ENCODE measurements at regions not wholly inside any gene's neighbourhood (a gene's known extent, or its start where the extent isn't known, plus 50 kb on each side); places are given as distances from the start of the nearest gene placed in this dataset.

GRCh38 chr13:59261928-59262488, 901.7 kb downstream of the DIAPH3 start:
- no peak overlapping the region for H3K9ac ChIP-seq (ENCODE audit: low read length)
- no peak overlapping the region for H2AFZ ChIP-seq (ENCODE audit: low read depth, low read length)

GRCh38 chr13:59263531-59263930, 900.2 kb downstream of the DIAPH3 start:
- H3K36me3 ChIP-seq (ENCODE audit: insufficient read depth, low read length): no peaks in the 10 kb centered on the region
- H3K27me3 ChIP-seq (ENCODE audit: insufficient read depth, low read depth, low read length): no peaks in the 10 kb centered on the region
- no peaks in the 10 kb centered on the region for H3K9me2 ChIP-seq (ENCODE audit: insufficient read depth, low read length)
- H3K4me2 ChIP-seq (ENCODE audit: low read length): no peak overlapping the region
- H3K79me2 ChIP-seq (replicated peaks; ENCODE audit: insufficient read depth, low read length): no peaks in the 10 kb centered on the region
- no peaks in the 10 kb centered on the region for H3F3A ChIP-seq (ENCODE audit: insufficient read depth, low read length, poor library complexity, severe bottlenecking)
- H3K9ac ChIP-seq (ENCODE audit: low read length): no peak overlapping the region
- H3K4me3 ChIP-seq (ENCODE audit: low read length): no peak overlapping the region
- H4K20me1 ChIP-seq (ENCODE audit: insufficient read depth): no peaks in the 10 kb centered on the region
- no peak overlapping the region for H3K27ac ChIP-seq (ENCODE audit: low read length)
- H2AFZ ChIP-seq (ENCODE audit: low read depth, low read length): no peak overlapping the region
- no peaks in the 10 kb centered on the region for H3K9me3 ChIP-seq (ENCODE audit: low read length)
- no peak for TF ChIP-seq CTCF (IDR thresholded peaks at IDR 0.05; ENCODE audit: poor library complexity, severe bottlenecking)
- no peak for TF ChIP-seq RAD21 (conservative IDR thresholded peaks at IDR 0.05)
- no peak for TF ChIP-seq REST (IDR thresholded peaks at IDR 0.05; ENCODE audit: borderline replicate concordance)
- TF ChIP-seq EP300 (conservative IDR thresholded peaks at IDR 0.05; ENCODE audit: poor library complexity, severe bottlenecking): no peak
- no peak for TF ChIP-seq MXI1 (conservative IDR thresholded peaks at IDR 0.05; ENCODE audit: poor library complexity, severe bottlenecking)

More at GRCh38 chr13:59261928-59262488, 901.7 kb downstream of the DIAPH3 start:
- no peak overlapping the region for H3K4me2 ChIP-seq (ENCODE audit: low read length)
- no peaks in the 10 kb centered on the region for H3F3A ChIP-seq (ENCODE audit: insufficient read depth, low read length, poor library complexity, severe bottlenecking)
- no peaks in the 10 kb centered on the region for H3K9me2 ChIP-seq (ENCODE audit: insufficient read depth, low read length)
- TF ChIP-seq MXI1 (conservative IDR thresholded peaks at IDR 0.05; ENCODE audit: poor library complexity, severe bottlenecking) (no peak), REST (IDR thresholded peaks at IDR 0.05; ENCODE audit: borderline replicate concordance) (no peak), TAF1 (IDR thresholded peaks at IDR 0.05; ENCODE audit: low read depth) (no peak), RAD21 (conservative IDR thresholded peaks at IDR 0.05) (peak; percentile 59), POLR2AphosphoS5 (IDR thresholded peaks at IDR 0.05) (no peak), SMC3 (conservative IDR thresholded peaks at IDR 0.05; ENCODE audit: poor library complexity) (peak; percentile 47), EP300 (conservative IDR thresholded peaks at IDR 0.05; ENCODE audit: poor library complexity, severe bottlenecking) (no peak), EZH2 (IDR thresholded peaks at IDR 0.05; ENCODE audit: borderline replicate concordance, insufficient read depth, low read length, poor library complexity, severe bottlenecking) (no peak), CTCF (IDR thresholded peaks at IDR 0.05; ENCODE audit: poor library complexity, severe bottlenecking) (peak; percentile 52)
- H3K79me2 ChIP-seq (replicated peaks; ENCODE audit: insufficient read depth, low read length): no peaks in the 10 kb centered on the region
- no peaks in the 10 kb centered on the region for H3K9me3 ChIP-seq (ENCODE audit: low read length)
- H3K36me3 ChIP-seq (ENCODE audit: insufficient read depth, low read length): no peaks in the 10 kb centered on the region
- no peaks in the 10 kb centered on the region for H4K20me1 ChIP-seq (ENCODE audit: insufficient read depth)
- H3K27ac ChIP-seq (ENCODE audit: low read length): no peak overlapping the region
- H3K4me3 ChIP-seq (ENCODE audit: low read length): no peak overlapping the region
- H3K27me3 ChIP-seq (ENCODE audit: insufficient read depth, low read depth, low read length): no peaks in the 10 kb centered on the region
